GM12873 (cell line): ENCODE measurements at regions not wholly inside any gene's neighbourhood (a gene's known extent, or its start where the extent isn't known, plus 50 kb on each side); places are given as distances from the start of the nearest gene placed in this dataset.

Experiments used
- CTCF ChIP-seq: IDR thresholded peaks from 2 replicates; pipeline ENCODE4 v1.5.1; 2012; ENCODE audit warnings: low read depth, mild to moderate bottlenecking, moderate library complexity, low read length, control low read depth; ENCODE audit not compliant: insufficient read depth; ENCODE audit errors: missing control alignments

- TF ChIP-seq CTCF, result no peak
Measured at GRCh38 chr2:15073664-15074063, 441.1 kb downstream of the LRATD1 start.

- TF ChIP-seq CTCF, result no peak
Measured at GRCh38 chr2:15074319-15074718, 441.8 kb downstream of the LRATD1 start.

- TF ChIP-seq CTCF, result no peak
Measured at GRCh38 chr2:15074751-15075700, 442.5 kb downstream of the LRATD1 start.

GRCh38 chr2:15076668-15077067, 444.2 kb downstream of the LRATD1 start:
- no peak for TF ChIP-seq CTCF

- TF ChIP-seq CTCF, result no peak
Measured at GRCh38 chr2:15081356-15081755, 448.8 kb downstream of the LRATD1 start.

- no peak for TF ChIP-seq CTCF
Measured at GRCh38 chr2:15082105-15083058, 449.9 kb downstream of the LRATD1 start.
